ENCODE measurements at regions not wholly inside any gene's neighbourhood (a gene's known extent, or its start where the extent isn't known, plus 50 kb on each side); places are given as distances from the start of the nearest gene placed in this dataset.

DNA sequence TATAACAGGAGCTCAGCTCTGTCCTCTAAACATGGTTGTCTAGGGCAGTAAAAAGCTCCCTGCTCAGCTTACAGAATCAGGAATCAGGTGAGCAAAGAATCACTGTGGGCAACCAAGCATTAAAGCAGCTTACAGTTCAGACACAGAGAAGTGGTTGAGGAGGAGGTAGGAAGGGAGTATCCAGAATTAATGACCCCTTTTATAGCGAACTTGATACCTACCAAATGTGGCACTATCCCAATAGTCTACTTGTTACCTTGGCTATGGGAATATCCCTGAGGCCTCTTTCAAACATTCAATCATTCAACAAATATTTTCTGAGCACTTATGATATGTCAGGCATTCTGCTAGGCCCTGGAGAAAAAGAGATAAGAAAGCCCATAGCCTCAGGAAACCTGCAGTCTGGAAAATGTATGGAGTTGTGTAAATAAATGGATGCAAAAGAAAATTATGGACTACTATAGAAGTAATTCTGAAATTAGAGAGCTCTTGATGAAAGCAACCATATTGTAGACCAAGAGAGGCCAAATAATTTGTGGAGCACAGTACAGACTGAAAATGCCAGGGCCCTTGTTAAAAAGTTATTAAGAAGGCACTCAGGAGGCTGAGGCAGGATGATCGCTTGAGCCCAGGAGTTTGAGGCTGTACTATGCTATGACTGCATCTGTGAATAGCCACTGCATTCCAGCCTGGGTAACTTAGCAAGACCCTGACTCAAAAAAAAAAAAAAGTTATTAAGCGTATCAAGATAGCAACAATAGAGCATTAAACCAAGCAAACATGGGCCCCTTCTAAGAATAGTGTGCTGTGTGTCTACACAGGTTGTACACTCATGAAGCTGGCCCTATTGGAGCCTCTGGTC is 134.0 kb upstream of the CPSF6 start:
- no peak for DNase-seq
- TF ChIP-seq POLR2A (IDR thresholded peaks at IDR 0.05; ENCODE audit: low read length) (no peak), GATA1 (IDR thresholded peaks at IDR 0.05; ENCODE audit: low read depth, low read length) (no peak)

DNA sequence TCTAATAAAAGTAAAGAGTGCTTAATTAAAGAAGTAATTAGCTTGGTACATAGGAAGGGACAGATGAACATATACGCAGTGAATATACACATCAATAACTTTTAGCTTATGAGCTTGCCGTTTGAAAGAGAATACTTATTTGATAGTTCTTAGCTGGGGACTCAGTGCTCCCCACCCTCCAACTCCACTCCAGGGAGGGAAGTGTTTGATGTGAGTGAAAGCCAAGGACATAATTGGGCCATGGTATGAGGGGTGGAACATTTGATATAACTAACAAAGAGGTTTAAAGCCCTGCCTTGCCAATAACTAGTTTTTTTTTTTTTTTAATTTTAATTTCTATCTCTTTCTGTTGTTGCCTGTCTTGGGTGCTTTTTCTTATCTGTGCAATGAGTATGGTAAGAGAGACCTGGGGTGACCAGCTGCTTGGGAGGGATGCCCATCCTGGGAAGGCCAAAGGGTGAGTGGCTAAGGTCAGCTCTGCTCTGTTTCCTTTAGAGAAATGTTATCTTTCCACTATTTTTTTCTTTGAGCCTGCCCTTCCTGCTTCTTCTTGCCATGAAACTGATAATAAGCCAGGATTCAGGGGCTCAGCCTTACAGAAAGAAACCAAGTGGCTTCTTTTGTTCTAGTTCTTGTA is 132.8 kb upstream of the CPSF6 start:
- DNase-seq = no peak
- TF ChIP-seq POLR2A (IDR thresholded peaks at IDR 0.05; ENCODE audit: low read length) (no peak), GATA1 (IDR thresholded peaks at IDR 0.05; ENCODE audit: low read depth, low read length) (no peak)

DNA sequence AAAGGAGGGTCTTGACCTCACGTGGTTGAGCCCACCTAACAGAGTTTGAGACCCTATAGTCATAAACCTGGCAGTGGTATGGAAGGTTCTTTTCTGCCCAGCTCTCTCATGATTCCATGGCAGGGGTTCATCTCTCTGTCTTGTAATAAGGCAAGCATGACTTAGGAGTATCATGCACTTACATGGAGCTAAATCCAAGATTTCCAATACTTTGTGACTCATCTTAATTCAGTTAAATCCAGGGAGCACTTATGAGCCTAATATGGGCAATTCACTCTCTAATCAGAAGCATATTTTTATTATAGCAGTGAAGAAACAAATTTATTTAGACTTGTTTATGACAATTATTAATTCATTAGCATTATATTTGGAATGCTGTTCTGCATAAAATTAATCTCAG is 131.8 kb upstream of the CPSF6 start:
- TF ChIP-seq GATA1 (IDR thresholded peaks at IDR 0.05; ENCODE audit: low read depth, low read length) = no peak
- no peak for TF ChIP-seq POLR2A (IDR thresholded peaks at IDR 0.05; ENCODE audit: low read length)
- DNase-seq = no peak

DNA sequence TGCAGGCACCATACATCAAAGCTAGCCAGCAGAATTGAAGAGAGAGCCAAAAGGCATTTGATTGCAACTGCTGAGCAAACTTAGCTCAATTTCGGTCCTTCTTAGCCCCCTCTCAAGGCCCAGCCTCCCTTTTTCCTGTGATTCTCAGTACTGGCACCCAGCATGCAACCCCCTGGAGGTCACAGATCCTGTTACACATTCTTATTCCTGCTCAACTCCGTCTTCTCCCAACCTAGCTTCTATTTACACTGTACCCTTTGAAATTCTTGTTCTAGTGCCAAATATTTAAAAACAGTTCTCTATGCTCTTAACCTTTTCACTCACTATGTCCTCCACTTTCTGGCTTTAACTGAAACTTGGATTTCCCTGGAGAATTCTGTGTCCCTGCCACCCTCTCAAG is 131.3 kb upstream of the CPSF6 start:
- no peak for DNase-seq

DNA sequence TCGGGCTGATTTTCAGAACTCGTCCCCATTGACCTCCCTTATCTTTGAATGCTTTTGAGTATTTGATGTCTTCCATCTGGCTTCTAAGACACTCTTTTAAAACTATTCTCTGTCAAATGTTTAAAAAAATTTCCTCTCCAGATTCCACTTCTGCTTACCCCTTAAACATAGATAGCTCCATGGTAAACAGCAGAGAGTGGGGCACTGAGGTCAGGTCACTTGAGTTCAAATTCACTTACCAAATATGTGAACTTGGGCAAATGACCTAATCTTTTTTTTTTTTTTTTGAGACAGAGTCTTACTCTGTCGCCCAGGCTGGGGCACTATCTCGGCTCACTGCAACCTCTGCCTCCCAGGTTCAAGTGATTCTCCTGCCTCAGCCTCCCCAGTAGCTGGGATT is 126.8 kb upstream of the CPSF6 start:
- no peak for DNase-seq
- TF ChIP-seq GATA1 (IDR thresholded peaks at IDR 0.05; ENCODE audit: low read depth, low read length) = no peak
- no peak for TF ChIP-seq POLR2A (IDR thresholded peaks at IDR 0.05; ENCODE audit: low read length)

More for the DNA sequence above, 131.3 kb upstream of the CPSF6 start:
- TF ChIP-seq POLR2A (IDR thresholded peaks at IDR 0.05; ENCODE audit: low read length) (no peak), GATA1 (IDR thresholded peaks at IDR 0.05; ENCODE audit: low read depth, low read length) (no peak)

DNA sequence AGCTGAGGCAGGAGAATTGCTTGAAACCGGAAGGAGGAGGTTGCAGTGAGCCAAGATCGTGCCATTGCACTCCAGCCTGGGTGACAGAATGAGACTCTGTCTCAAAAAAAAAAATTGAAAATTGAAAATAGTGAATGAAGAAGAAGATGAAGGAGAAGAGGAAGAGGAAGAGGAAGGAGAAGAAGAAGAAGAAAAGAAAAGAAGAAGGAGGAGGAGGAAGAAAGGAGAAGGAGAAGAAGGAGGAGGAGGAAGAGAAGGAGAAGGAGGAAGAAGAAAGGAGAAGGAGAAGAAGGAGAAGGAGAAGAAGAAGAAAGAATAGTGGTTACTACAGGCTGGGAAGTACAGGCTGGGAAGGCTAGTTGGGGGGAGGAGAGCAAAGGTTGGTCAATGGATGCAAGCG is 124.3 kb upstream of the CPSF6 start:
- DNase-seq = no peak
- TF ChIP-seq POLR2A (IDR thresholded peaks at IDR 0.05; ENCODE audit: low read length) (no peak), GATA1 (IDR thresholded peaks at IDR 0.05; ENCODE audit: low read depth, low read length) (no peak)

DNA sequence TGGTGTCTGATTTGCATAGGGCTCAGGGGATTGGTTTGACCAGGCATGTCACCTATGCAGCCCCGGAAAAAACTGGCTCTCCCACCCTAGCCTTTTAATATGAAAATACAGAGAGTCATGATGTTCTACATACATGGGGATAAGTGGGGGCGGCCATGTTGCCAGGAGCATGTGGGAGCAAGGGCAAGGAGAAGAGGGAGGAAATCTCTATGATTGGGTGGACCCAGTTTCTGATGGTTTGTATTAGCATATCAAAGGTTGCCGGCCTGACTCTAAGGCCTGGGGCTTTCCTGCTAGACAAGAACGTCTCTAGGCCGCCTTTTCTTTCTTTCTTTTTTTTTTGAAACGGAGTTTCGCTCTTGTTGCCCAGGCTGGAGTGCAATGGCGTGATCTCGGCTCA is 123.4 kb upstream of the CPSF6 start:
- no peak for DNase-seq
- no peak for TF ChIP-seq POLR2A (IDR thresholded peaks at IDR 0.05; ENCODE audit: low read length)
- no peak for TF ChIP-seq GATA1 (IDR thresholded peaks at IDR 0.05; ENCODE audit: low read depth, low read length)

DNA sequence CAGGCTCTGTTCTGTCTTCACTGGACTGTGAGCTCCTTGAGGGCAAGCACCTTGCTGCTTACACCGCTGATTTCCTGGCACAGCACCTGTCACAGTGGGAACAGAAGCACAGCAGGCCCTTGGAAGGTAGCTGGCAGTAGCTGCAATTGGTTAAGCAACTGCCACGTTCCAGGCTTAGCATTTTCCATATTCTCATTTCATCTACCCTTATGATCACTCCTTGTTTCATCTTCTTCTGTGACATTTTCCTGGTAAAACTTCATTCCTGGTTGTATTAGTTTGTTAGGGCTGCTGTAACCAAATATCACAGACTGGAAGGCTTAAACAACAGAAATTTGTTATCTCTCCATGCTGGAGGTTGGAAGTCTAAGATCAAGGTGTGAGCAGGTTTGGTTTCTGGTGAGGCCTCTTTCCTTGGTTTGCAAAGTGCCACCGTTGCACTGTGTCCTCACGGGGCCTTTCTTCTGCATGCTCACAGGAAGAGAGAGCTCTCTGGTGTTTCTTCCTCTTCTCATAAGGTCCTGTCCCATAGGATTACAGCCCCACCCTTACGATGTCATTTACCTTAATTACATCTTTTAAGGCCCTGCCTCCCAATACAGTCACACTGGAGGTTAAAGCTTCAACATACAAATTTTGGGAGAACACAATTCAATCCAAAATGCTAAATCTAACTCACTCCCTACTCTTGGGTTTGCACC is 121.7 kb upstream of the CPSF6 start:
- no peak for DNase-seq
- no peak for TF ChIP-seq GATA1 (IDR thresholded peaks at IDR 0.05; ENCODE audit: low read depth, low read length)
- no peak for TF ChIP-seq POLR2A (IDR thresholded peaks at IDR 0.05; ENCODE audit: low read length)

DNA sequence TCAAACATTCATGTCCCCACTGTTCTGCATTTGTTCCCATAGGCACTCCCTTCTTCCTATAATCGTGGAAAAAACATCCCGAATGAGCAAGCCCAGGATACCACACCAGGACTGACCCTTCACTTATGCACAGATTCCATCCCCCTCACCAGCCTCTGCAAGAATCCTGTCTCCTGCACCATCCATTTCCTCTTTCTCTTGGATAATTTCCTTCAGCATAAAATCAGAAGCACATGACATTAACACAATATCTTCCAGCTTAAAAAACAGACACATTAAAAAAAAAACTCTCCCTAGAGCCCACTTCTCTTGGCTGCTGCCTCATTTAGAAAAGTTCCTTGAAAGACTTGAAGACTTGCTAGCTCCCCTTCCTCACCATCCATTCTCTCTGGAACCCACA is 120.9 kb upstream of the CPSF6 start:
- TF ChIP-seq POLR2A (IDR thresholded peaks at IDR 0.05; ENCODE audit: low read length) (no peak), GATA1 (IDR thresholded peaks at IDR 0.05; ENCODE audit: low read depth, low read length) (no peak)
- DNase-seq = no peak

DNA sequence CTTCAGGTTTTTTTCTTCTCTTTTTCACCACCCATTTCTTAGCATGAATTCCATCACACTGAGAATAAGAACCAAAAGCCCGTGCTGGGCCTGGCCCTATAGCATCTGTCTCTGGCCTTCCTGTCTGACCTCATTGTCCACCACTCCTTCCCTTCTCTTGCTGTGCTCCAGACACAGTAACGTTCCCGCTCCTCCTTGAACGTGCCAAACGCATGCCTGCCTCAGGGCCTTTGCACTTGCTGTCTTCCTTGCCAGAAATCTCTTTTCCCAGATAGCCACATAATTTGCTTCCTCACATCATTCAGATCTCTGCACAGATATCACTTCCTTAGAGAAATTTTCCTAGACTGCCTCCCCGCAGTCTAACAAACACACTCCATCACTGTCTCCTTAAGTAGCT is 119.6 kb upstream of the CPSF6 start:
- no peak for TF ChIP-seq POLR2A (IDR thresholded peaks at IDR 0.05; ENCODE audit: low read length)
- no peak for TF ChIP-seq GATA1 (IDR thresholded peaks at IDR 0.05; ENCODE audit: low read depth, low read length)
- DNase-seq = no peak

DNA sequence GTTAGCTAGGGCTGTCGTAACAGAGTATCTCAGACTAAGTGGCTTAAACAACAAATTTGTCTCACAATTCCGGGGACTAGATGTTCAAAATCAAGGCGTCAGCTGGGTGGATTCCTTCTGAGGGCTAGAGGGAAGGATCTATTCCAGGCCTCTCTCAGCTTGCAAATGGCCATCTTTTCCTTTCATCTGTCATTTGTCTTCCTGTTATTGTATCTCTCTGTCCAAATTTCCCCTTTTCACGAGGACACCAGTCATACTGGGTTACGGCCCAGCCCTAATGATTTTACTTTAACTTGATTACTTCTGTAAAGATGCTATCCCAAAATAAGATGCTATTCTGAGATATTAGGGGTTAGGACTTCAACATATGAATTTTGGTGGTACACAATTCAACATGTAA is 119.0 kb upstream of the CPSF6 start:
- no peak for TF ChIP-seq GATA1 (IDR thresholded peaks at IDR 0.05; ENCODE audit: low read depth, low read length)
- TF ChIP-seq POLR2A (IDR thresholded peaks at IDR 0.05; ENCODE audit: low read length) = no peak
- no peak for DNase-seq

DNA sequence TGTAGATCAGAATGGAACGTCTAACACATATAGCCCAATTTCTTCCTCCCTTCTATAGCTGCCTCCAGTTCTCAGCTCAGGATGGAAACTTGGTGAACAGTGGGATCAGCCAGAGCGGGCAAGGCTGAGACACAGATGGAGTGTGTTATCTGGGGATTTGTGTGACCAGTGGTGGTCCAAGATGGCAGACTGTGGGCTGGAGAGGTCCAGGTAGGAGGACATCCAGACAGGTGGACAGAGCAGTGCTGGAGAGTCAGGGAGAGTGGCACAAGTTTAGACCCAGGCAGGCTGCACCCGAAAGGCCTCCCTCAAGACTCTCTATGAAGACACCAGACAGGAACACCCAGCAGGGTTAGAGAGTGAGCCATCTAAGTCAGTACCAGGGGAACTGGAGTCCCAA is 116.1 kb upstream of the CPSF6 start:
- no peak for DNase-seq
- TF ChIP-seq POLR2A (IDR thresholded peaks at IDR 0.05; ENCODE audit: low read length) = no peak
- no peak for TF ChIP-seq GATA1 (IDR thresholded peaks at IDR 0.05; ENCODE audit: low read depth, low read length)

DNA sequence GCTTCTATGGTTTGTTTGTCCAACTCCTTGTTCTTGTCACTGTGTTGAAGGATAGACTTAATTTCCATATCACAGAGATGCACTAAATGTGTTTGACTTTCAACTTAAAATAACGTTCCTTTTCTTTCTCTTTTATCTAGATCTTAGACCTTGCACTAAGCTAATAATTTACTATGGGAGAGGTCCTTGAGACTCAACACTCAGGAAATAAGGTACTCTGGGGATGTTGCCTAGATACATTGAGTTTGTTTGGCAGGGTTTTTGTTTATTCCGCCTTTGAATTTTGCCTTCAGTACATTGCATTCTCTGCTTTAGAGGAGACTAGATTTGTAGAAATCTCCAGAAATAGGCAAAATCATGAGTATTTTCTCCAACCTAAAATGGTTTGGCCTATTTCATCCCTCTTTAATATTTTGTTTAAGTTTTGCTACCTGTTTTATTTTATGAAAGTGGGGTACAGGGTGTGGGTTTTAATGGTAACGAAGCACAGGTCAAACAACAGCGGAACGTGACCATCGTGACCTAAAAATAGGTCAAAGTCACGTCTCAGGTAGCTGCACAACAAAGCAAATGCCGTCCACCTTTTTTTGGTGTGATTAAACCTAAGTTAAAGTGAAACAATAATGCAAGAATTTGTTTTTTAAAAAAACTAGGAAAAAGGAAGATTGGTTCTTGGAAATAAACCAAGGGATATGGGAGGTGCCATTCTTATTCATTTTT is 115.3 kb upstream of the CPSF6 start:
- TF ChIP-seq GATA1 (IDR thresholded peaks at IDR 0.05; ENCODE audit: low read depth, low read length) (no peak), POLR2A (IDR thresholded peaks at IDR 0.05; ENCODE audit: low read length) (no peak)
- DNase-seq = no peak

DNA sequence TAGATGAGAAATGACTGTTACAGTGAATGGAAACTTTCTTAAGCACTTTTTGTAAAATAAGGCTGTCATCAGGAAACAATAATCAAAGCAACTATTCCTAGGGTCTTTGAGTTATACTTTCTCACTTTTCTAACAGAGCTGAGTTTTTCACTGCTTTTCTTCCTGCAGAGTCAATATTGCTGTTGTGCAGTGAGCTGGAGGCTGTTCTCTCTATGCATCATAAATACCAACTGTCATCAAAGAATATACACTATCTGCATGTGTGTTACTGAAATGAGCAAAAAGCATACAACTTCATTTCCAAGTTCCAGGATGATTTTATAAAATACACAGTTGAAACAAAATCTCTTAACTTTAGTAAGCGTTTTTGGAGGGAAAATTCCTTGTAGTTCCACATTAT is 110.4 kb upstream of the CPSF6 start:
- DNase-seq = no peak
- TF ChIP-seq GATA1 (IDR thresholded peaks at IDR 0.05; ENCODE audit: low read depth, low read length) (no peak), POLR2A (IDR thresholded peaks at IDR 0.05; ENCODE audit: low read length) (no peak)
